ENCODE measurements at regions not wholly inside any gene's neighbourhood (a gene's known extent, or its start where the extent isn't known, plus 50 kb on each side); places are given as distances from the start of the nearest gene placed in this dataset.

DNA sequence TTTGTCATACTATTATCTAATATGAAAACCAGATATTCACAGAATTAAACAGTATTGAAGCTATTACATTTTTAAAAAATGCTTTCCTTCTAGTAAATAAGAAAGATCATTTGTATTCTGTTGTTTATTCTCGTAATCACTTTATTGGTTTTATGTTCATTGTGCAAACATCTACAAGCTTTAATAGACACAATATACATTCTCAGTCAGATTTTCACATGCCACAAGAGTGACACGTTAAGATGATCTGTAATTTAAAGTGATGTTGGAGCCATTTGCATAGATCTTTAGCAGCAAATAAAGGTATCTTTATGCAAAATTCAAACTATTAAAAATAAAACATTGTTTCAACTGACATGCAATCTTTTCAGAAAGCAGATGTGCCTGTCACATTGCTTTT, 469.9 kb downstream of the PCDH11X start:
- TF ChIP-seq CTCF (IDR thresholded peaks at IDR 0.05), result no peak
- TF ChIP-seq EZH2 (IDR thresholded peaks at IDR 0.05; ENCODE audit: borderline replicate concordance, insufficient read depth, low read depth, low read length, poor library complexity, severe bottlenecking), result no peak
